WTC11 (cell line): ENCODE measurements at regions not wholly inside any gene's neighbourhood (a gene's known extent, or its start where the extent isn't known, plus 50 kb on each side); places are given as distances from the start of the nearest gene placed in this dataset.

Experiments used
- ATAC-seq: fragments of 200-7000 bp; cut with Tn5 transposase; 2 replicates; pipeline ENCODE4 v1.10.0; 2021; ENCODE audit warnings: mild to moderate bottlenecking, moderate library complexity
- CTCF ChIA-PET: fragments of 300-600 bp; sonication (Branson Sonifier 250); formaldehyde crosslinking; loops from one replicate; lab custom pipeline; 2021; ENCODE audit warnings: antibody characterized with exemption; lab: Charles Lee
- POLR2A ChIA-PET: fragments of 350-600 bp; sonication (Branson Sonifier 250); formaldehyde crosslinking; loops from one replicate; lab custom pipeline; 2021; ENCODE audit warnings: antibody characterized with exemption; lab: Charles Lee
- DNase-seq: peaks from one replicate; pipeline ENCODE4 v3.0.0; 2021; ENCODE audit warnings: low spot score
- H3K27ac Mint-ChIP-seq: 2 replicates; pipeline ENCODE4 v1.8.0; 2021; ENCODE audit warnings: mixed read lengths
- H3K27me3 Mint-ChIP-seq: 2 replicates; pipeline ENCODE4 v1.8.0; 2021; ENCODE audit warnings: low read depth, mild to moderate bottlenecking, moderate library complexity, mixed read lengths
- H3K36me3 Mint-ChIP-seq: 2 replicates; pipeline ENCODE4 v1.8.0; 2021; ENCODE audit warnings: mixed read lengths
- H3K4me1 Mint-ChIP-seq: 2 replicates; pipeline ENCODE4 v1.8.0; 2022; ENCODE audit warnings: mixed read lengths
- H3K4me3 Mint-ChIP-seq: 2 replicates; pipeline ENCODE4 v1.8.0; 2021; ENCODE audit warnings: mild to moderate bottlenecking, moderate library complexity, mixed read lengths
- H3K9me3 Mint-ChIP-seq: 2 replicates; pipeline ENCODE4 v1.8.0; 2021; ENCODE audit warnings: mixed read lengths
- ARID4B ChIP-seq: sonication (generic); formaldehyde crosslinking; IDR thresholded peaks from 2 replicates; pipeline ENCODE4 v1.8.0; 2023; ENCODE audit warnings: missing genetic modification reagents, mild to moderate bottlenecking, borderline replicate concordance
- CREM ChIP-seq: sonication (generic); formaldehyde crosslinking; IDR thresholded peaks from 2 replicates; pipeline ENCODE4 v1.8.1; 2022; ENCODE audit warnings: mild to moderate bottlenecking, missing genetic modification reagents, moderate library complexity
- CTCF ChIP-seq: fragments of 200-600 bp; IDR thresholded peaks from 2 replicates; pipeline ENCODE4 v1.8.0; 2022; ENCODE audit warnings: antibody characterized with exemption
- E2F5 ChIP-seq: sonication (generic); formaldehyde crosslinking; IDR thresholded peaks from 2 replicates; pipeline ENCODE4 v1.8.1; 2022; ENCODE audit warnings: mild to moderate bottlenecking, moderate library complexity, missing genetic modification reagents
- FOXJ3 ChIP-seq: sonication (generic); formaldehyde crosslinking; IDR thresholded peaks from 2 replicates; pipeline ENCODE4 v1.9.0; 2021; ENCODE audit warnings: missing genetic modification reagents, mild to moderate bottlenecking, borderline replicate concordance
- GTF2I ChIP-seq: fragments of 250-450 bp; sonication (Bioruptor Pico); conservative IDR thresholded peaks from 2 replicates; pipeline ENCODE4 v1.4.0; 2021; ENCODE audit warnings: mild to moderate bottlenecking
- IRF1 ChIP-seq: sonication (generic); formaldehyde crosslinking; IDR thresholded peaks from 2 replicates; pipeline ENCODE4 v1.8.0; 2023; ENCODE audit warnings: missing genetic modification reagents
- MLX ChIP-seq: sonication (generic); formaldehyde crosslinking; IDR thresholded peaks from 2 replicates; pipeline ENCODE4 v1.8.1; 2023; ENCODE audit warnings: mild to moderate bottlenecking, missing genetic modification reagents, moderate library complexity
- RELA ChIP-seq: sonication (generic); formaldehyde crosslinking; IDR thresholded peaks from 2 replicates; pipeline ENCODE4 v1.8.1; 2022; ENCODE audit warnings: missing genetic modification reagents, mild to moderate bottlenecking, borderline replicate concordance
- SMAD4 ChIP-seq: sonication (generic); formaldehyde crosslinking; IDR thresholded peaks from 2 replicates; pipeline ENCODE4 v1.8.0; 2022; ENCODE audit warnings: mild to moderate bottlenecking, missing genetic modification reagents
- USF1 ChIP-seq: sonication (generic); formaldehyde crosslinking; IDR thresholded peaks from 2 replicates; pipeline ENCODE4 v1.8.0; 2022; ENCODE audit warnings: mild to moderate bottlenecking, missing genetic modification reagents
- ZNF263 ChIP-seq: sonication (generic); formaldehyde crosslinking; IDR thresholded peaks from 2 replicates; pipeline ENCODE4 v1.8.1; 2022; ENCODE audit warnings: low read depth, mild to moderate bottlenecking, moderate library complexity, missing genetic modification reagents
- ZNF416 ChIP-seq: fragments of 250-450 bp; sonication (Bioruptor Pico); IDR thresholded peaks from 2 replicates; pipeline ENCODE4 v1.9.0; 2021; ENCODE audit warnings: mild to moderate bottlenecking, inconsistent platforms
- ZNF532 ChIP-seq: fragments of 250-450 bp; sonication (Bioruptor Pico); IDR thresholded peaks from 2 replicates; pipeline ENCODE4 v1.9.0; 2021; ENCODE audit warnings: mild to moderate bottlenecking, borderline replicate concordance

GRCh38 chr6:55108134-55109130, 65.9 kb upstream of the HCRTR2 start:
- peak; percentile 92 for ATAC-seq
- Mint-ChIP-seq H3K27me3 (0 out of 2 replicates have a peak, but pooled peaks cover 4% of the 10 kb centered on the region), H3K27ac (peak overlapping the region; percentile 34; the same call in 1 of the 2 replicates), H3K4me3 (no peak overlapping the region), H3K36me3 (peaks cover 10% of the 10 kb centered on the region), H3K4me1 (peaks cover 29% of the 10 kb centered on the region), H3K9me3 (peaks cover 22% of the 10 kb centered on the region)
- POLR2A ChIA-PET = no interaction called here
- DNase-seq = peak; percentile 63
- CTCF ChIA-PET = no interaction called here
- TF ChIP-seq IRF1 (CRISPR knock-in tag) (no peak), SMAD4 (CRISPR knock-in tag) (no peak), ZNF263 (CRISPR knock-in tag) (no peak), GTF2I (CRISPR knock-in tag) (no peak), RELA (no peak), CREM (CRISPR knock-in tag) (no peak), ZNF532 (CRISPR knock-in tag) (no peak), MLX (no peak), FOXJ3 (CRISPR knock-in tag) (no peak), USF1 (CRISPR knock-in tag) (no peak), ZNF416 (CRISPR knock-in tag) (no peak), CTCF (no peak), E2F5 (no peak), ARID4B (CRISPR knock-in tag) (no peak)
